Tibial artery (tissue), 4 donors: ENCODE measurements at regions not wholly inside any gene's neighbourhood (a gene's known extent, or its start where the extent isn't known, plus 50 kb on each side); places are given as distances from the start of the nearest gene placed in this dataset.
"Not testable (repeated sequence)": the region's sequence is repeated elsewhere in the genome, so short reads cannot be mapped to it uniquely, and the experiment has no call there.

Source experiments
- DNase-seq, 2 donors: peaks; one replicate each; pipeline ENCODE4 v3.0.0-alpha.2; 2019
- H3K27ac ChIP-seq, 2 donors: fragments of 200-600 bp; sonication (generic) in 1 of 2; 1 replicate in 1 of 2; 2 replicates in 1 of 2; pipeline ENCODE4 v1.5.1; 2018 to 2019; ENCODE audit warnings: mild to moderate bottlenecking in 1 of 2
- H3K27me3 ChIP-seq, 2 donors: fragments of 200-600 bp; sonication (generic) in 1 of 2; one replicate each; pipeline versions ENCODE4 v1.5.1 to v1.6.0; 2016 to 2019
- H3K36me3 ChIP-seq, 3 donors: fragments of 200-600 bp; sonication (generic) in 2 of 3; one replicate each; pipeline ENCODE4 v1.5.1; 2016 to 2019; ENCODE audit warnings: mild to moderate bottlenecking in 2 of 3
- H3K4me1 ChIP-seq, 4 donors: fragments of 200-600 bp; sonication (generic) in 2 of 4; 1 replicate in 3 of 4; 2 replicates in 1 of 4; pipeline ENCODE4 v1.5.1; 2016 to 2019
- H3K4me3 ChIP-seq, 2 donors: fragments of 200-600 bp; sonication (generic) in 1 of 2; 1 replicate in 1 of 2; 2 replicates in 1 of 2; pipeline ENCODE4 v1.5.1; 2018 to 2019; ENCODE audit warnings: mild to moderate bottlenecking in 2 of 2
- H3K9me3 ChIP-seq, 3 donors: fragments of 200-600 bp; sonication (generic) in 1 of 3; one replicate each; pipeline ENCODE4 v1.5.1; 2016 to 2019
- CTCF ChIP-seq, 2 experiments: fragments of 200-600 bp in 1 of 2; fragments of 450-650 bp in 1 of 2; IDR thresholded peaks; one replicate each; pipeline ENCODE4 v1.5.1; 2017 to 2019; ENCODE audit warnings: antibody characterized with exemption in 2 of 2, mild to moderate bottlenecking in 1 of 2, moderate library complexity in 1 of 2
- intact Hi-C: fragments of 100-400 bp; cut with DNase I; formaldehyde crosslinking; loops from one replicate; pipeline ENCODE4 v1.15.0; 2023; ENCODE audit warnings: low total_unique reads

DNA sequence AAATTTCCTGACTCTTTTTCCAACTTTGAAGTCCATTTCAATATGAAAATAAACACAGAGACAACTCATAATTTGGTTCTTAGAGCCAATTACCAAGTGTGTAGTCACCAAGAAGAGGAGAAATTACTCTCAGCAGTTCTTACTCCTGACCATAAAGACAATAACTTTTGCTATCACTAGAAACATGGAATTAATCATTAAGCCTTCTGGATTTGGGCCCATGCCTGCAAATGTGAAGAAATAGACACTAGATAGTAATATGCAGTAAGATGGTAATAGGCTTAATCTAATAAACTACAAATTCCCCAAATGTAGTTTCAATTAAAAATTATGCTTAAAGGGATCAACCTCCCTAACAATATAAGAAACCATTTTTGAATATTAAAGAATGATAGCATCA lies 185.1 kb upstream of the AGTR1 start:
- intact Hi-C loops: no loop called here
- no peak for TF ChIP-seq CTCF (IDR thresholded peaks at IDR 0.05)

DNA sequence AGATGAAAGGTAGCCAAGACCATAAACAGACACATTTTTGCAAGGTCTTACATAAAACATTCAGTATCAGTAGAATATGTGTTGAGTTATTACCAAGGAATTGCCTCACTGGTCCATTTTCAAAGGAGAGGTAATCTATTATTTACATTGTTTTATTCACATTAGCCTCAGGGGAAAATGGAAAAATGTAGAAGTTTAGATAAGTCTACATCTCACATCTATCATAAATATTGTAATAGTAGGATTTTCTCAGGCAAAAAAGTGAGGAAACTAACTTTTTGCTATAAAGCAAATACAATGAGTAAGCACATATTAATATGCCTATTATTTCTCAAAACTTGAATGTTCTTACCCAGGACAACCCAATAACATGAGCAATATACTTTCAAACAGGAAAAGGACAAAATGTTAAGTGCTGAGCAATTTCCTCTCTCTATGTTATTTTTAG lies 184.6 kb upstream of the AGTR1 start:
- Histone ChIP-seq H3K27ac (no peak overlapping the region), H3K9me3 (no peaks in the 10 kb centered on the region), H3K4me1 (no peaks in the 10 kb centered on the region), H3K4me3 (no peak overlapping the region), H3K36me3 (no peaks in the 10 kb centered on the region), H3K27me3 (no peaks in the 10 kb centered on the region)
- DNase-seq: no peak
- TF ChIP-seq CTCF (IDR thresholded peaks at IDR 0.05): no peak
- intact Hi-C loops: no loop called here

More for the DNA sequence above, 185.1 kb upstream of the AGTR1 start:
- no peak for DNase-seq
- Histone ChIP-seq H3K4me3 (no peak overlapping the region), H3K4me1 (no peaks in the 10 kb centered on the region), H3K27me3 (no peaks in the 10 kb centered on the region), H3K9me3 (no peaks in the 10 kb centered on the region), H3K36me3 (no peaks in the 10 kb centered on the region), H3K27ac (no peak overlapping the region)

DNA sequence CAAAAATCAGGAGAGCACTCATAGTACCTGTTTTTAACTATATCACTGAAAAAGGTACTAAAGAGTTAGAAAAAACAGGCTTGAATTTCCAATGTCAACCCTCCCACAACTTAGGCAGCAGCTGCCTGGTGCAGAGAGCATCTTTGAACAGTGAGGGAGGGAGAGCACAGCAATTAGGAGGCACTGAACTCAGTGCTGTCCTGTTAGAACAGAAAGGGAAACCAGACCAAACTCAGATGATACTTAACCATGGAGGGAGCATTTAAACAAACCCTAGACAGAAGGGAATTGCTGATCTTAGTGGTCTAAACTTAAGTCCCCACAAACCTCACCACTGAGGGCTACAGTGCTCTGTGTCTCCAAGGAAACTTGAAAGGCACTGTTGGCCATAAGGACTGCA lies 179.2 kb upstream of the AGTR1 start:
- Histone ChIP-seq H3K4me3 (no peak overlapping the region), H3K9me3 (no peaks in the 10 kb centered on the region), H3K27ac (no peak overlapping the region), H3K4me1 (no peaks in the 10 kb centered on the region), H3K27me3 (no peaks in the 10 kb centered on the region), H3K36me3 (no peaks in the 10 kb centered on the region)
- no peak for DNase-seq
- no peak for TF ChIP-seq CTCF (IDR thresholded peaks at IDR 0.05)
- intact Hi-C loops: no loop called here

DNA sequence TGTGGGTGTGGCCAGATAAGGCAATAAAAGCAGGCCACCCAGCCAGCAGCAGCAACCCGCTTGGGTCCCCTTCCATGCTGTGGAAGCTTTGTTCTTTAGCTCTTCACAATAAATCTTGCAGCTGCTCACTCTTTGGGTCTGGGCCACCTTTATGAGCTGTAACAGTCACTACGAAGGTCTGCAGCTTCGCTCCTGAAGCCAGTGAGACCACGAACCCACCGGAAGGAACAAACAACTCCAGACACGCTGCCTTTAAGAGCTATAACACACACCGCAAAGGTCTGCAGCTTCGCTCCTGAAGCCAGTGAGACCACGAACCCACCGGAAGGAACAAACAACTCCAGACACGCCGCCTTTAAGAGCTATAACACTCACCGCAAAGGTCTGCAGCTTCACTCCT lies 172.1 kb upstream of the AGTR1 start:
- DNase-seq, H3K27me3 ChIP-seq, H3K27ac ChIP-seq, H3K4me3 ChIP-seq, H3K36me3 ChIP-seq, intact Hi-C loops, H3K9me3 ChIP-seq: not testable (repeated sequence)
- peaks cover 0 to 16% (median 0%) of the 10 kb centered on the region in 4 donors for H3K4me1 ChIP-seq

DNA sequence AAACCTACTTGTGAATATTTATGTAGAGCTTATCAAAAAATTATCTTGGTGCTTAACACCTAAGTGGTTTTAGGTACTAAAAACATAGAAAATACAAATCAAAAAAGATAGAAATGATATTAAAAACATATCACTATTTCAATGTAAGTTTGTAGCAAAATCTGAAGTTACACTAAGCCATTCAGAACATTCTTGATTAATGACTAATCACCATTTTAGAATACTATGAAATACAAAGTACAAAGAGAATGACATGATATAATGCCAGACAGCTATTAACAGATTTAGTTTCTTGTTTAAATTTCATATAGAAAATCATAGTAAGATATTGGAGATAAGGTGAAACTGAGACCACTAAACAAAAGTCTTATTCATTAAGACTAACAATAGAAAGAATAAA lies 169.7 kb upstream of the AGTR1 start:
- intact Hi-C loops: no loop called here
- Histone ChIP-seq H3K4me1 (peaks cover 0 to 16% (median 0%) of the 10 kb centered on the region in 4 donors), H3K36me3 (no peaks in the 10 kb centered on the region), H3K9me3 (peaks cover 0 to 6% (median 0%) of the 10 kb centered on the region in 3 donors), H3K27ac (no peak overlapping the region), H3K4me3 (no peak overlapping the region), H3K27me3 (no peaks in the 10 kb centered on the region)
- TF ChIP-seq CTCF (IDR thresholded peaks at IDR 0.05): no peak
- DNase-seq: no peak

DNA sequence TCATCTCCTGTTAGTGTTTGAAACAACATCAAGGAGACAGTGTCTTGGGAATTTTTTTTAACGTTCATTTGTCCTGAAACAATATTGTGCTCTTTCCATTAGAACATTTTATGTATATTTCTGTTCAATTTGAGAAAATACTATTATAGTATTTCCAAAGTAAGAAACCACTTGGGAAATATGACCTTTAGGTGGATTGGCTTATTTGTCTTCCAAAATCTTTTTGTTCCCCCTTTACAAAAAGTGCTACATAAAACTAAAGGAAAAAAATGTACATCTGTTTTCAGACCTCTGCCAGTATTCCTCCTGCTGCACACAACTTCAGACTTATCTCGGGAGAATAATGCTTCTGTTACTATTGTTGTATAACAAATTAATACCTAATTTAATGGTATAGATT lies 165.9 kb upstream of the AGTR1 start:
- intact Hi-C loops: no loop called here
- Histone ChIP-seq H3K27me3 (no peaks in the 10 kb centered on the region), H3K27ac (no peak overlapping the region), H3K4me1 (peaks cover 0 to 22% (median 0%) of the 10 kb centered on the region in 4 donors), H3K4me3 (no peak overlapping the region), H3K9me3 (peaks cover 0 to 6% (median 0%) of the 10 kb centered on the region in 3 donors), H3K36me3 (no peaks in the 10 kb centered on the region)
- DNase-seq: no peak
- no peak for TF ChIP-seq CTCF (IDR thresholded peaks at IDR 0.05)
